GM19438 (cell line): ENCODE measurements at regions not wholly inside any gene's neighbourhood (a gene's known extent, or its start where the extent isn't known, plus 50 kb on each side); places are given as distances from the start of the nearest gene placed in this dataset.

Experiments used
- ATAC-seq: cut with Tn5 transposase; IDR thresholded peaks from one replicate; pipeline ENCODE4 v1.9.1; 2021; ENCODE audit warnings: low read depth; ENCODE audit not compliant: unreplicated experiment

DNA sequence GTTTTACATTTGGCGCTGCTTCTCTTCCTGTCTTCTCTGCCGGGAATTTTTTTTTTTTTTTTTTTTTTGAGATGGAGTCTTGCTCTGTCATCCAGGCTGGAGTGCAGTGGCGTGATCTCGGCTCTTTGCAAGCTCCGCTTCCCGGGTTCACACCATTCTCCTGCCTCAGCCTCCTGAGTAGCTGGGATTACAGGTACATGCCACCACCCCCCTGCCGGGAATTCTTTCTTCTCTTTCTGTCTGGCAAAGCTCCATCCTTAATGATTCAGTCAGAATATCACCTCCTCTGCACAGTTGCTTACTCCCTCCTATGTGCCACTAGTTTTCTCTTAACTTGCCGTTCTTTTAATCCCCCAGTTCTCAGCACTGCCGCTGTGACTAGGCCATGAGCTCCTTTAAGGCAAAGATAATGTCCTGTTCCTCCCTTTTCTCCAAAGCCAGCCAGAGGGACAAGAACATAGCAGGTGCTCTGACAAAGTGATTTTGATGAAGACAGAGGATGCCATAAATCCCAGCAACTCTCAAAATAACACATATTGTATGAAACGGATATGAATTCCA is 112.1 kb upstream of the LRATD1 start:
- no peak for ATAC-seq

DNA sequence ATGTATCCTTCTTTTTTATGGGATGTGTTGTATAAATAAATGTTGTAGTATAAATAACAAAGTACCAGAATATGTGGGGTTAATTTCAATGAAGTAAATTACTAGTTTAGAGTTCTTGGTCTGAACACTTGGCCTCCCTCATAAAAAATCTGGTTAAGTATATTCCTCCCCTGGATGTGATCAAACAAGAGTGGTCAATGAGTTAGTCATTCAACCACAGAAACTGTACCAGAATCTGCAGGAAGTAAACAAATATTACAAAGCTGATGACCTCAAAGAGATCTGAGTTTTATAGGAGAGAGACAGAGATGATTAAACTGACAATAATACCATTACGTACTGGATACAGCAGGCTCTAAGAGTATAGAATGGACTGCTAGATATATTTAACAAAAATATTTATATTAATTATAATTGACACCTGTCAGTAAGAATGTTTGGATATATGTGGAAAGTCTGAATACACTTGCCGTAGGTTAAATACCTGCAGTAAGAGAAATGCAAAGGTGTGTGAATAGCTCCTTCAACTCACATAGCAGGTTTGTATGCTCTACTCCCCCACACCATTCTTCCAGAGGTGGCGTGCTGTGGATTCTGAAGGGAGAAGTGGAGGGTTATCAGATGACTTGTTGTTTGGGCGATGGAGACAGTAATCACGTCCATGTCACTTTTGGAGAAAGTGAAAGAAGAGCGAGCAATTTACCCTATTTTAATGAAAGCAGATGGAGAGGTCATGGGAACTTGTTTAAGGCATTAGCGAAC is 108.3 kb upstream of the LRATD1 start:
- no peak for ATAC-seq

DNA sequence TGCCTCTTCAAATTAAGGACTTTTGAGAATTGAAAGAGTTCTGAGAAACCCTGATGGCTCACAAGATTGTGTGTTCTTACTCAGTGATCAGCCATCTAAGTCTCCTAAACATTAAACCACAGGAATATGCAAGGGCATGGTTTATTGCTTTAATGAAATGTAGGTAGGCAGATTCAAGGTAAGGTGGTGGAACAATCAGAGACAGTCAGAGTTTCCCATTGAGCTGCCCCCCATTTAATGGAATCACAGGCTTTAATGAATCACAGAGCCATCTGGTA is 107.8 kb upstream of the LRATD1 start:
- ATAC-seq, result no peak

DNA sequence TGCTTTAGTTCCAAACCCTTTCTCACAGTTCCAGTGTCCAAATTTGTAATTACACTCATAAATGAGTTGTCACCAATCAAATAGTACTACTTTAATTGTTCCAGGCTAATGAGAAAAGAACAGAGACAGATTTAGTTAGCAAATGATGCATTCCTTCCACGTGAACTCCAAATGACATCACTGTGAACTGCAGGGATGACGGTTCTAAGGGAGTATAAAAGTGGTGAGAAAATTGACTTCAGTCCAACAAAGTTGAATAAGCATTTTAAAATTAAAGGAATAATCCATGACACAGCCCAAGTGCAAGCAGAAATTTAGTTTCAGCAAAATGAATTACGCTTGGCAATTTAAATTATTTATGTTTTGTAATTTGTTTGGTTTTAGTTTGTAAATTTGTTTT is 102.0 kb upstream of the LRATD1 start:
- no peak for ATAC-seq

DNA sequence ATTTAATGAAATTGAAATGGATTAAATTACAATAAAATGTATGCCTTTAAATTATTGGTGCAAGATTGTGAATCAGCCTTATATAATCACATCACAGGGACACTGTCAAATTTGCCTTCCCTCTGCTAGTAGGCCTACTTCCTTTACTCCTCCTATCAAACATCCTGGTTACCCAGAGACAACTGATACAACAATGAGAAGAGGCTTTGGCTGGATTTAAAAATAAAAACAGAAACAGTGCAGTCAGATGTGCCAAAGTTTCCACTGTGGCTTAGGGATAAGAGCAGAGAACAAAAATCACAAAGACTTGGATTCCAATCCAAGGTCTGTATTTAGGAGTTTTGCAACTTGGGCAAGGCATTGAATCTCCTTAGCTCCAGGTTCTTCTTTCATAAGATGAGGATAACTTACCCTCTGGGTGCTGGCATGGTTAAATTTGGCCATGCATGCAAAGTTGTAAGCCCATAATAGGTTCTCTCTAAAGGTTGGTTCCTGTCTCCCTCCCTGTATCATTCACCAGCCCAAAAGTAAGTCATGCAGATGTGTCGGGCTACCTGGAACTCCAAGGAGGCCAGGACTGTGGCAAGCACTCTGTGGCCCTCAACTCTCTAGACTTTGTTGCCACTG is 99.3 kb upstream of the LRATD1 start:
- ATAC-seq, result no peak

DNA sequence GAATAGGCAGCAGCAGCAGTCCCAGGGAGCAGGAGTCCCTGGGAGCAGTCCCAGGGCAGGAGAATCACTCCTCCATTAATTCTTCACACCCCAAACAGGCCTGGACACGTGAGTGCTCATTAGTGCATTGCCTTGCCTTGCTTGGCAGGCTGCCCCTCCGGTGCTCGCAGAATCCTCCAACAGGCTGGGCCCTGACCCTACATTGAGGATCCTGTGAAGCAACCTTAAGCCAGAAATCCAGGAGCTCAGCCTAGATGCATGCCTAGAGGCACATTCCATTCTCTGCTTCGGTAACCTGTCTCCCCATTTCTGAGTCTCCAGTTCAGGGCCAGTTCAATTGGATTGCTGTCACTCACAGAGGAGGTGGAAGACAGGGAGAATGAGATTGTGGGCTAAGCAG is 97.4 kb upstream of the LRATD1 start:
- ATAC-seq, result no peak

DNA sequence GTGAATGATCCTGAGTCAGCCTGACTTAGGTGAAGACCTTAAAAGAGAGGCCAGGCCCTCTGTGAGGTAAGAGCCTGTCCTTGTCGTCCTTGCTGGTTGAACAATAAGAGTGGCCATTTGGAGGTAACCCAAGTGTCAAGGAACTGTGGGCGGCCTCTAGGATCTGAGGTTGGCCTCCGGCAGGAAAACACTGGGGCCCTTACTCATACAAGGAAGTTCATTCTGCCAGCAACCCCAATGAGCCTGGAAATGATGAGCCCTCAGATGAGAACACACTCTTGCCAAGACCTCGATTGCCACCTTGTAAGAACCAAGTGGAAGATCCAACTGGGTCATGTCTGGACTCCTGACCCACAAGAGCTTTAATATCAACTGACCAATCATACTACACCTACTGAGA is 95.5 kb upstream of the LRATD1 start:
- ATAC-seq, result no peak

DNA sequence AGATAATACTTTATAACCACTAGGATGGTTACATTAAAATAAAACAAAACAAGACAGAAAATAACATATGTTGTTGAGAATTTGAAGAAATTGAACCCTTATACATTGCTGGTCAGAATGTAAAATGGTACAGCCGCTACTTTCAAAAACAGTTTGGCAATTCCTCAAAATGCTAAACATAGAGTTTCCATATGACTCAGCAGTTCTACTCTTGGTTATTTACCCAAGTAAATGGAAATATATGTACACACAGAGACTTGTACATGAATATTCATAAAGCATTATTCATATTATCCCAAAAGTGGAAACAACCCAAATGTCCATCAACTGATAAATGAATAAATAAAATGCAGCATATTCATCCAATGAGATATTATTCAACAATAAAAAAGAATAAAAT is 92.5 kb upstream of the LRATD1 start:
- ATAC-seq, result no peak

DNA sequence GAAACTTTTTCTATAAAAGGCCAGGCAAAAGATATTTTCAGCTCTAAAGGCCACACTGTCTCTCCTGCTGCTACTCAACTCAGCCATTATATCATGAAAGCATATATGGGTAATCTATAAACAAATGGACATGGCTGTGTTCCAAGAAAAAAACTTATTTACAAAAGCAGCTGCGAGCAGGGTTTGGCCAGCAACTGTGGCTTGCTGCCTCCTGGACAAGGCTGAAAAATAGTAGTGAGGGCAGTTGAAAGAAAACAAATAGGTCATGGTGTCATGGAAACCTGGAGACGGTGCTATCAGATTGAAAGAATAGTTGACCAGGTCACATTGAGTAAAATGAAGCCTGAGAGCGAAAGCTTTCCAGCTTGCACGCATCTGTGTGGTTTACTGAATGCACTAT is 89.2 kb upstream of the LRATD1 start:
- no peak for ATAC-seq

DNA sequence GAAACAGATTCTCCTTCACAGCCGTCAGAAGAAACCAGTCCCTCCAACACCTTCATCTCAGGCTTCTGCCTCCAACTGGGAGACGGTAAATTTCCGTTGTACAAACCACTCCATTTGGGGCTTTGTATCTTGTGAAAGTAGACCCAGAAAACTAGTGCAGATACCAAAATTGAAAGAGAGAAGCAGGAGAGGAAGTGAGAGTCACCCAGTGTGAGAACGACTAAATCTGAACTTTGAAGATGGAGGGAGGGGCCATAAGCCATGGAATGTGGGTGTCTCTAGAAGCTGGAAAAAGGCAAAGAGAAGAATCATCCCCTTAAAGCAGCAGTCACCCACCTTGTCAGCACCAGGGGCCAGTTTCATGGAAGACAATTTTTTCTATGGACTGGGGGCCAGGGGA is 88.3 kb upstream of the LRATD1 start:
- ATAC-seq, result no peak

DNA sequence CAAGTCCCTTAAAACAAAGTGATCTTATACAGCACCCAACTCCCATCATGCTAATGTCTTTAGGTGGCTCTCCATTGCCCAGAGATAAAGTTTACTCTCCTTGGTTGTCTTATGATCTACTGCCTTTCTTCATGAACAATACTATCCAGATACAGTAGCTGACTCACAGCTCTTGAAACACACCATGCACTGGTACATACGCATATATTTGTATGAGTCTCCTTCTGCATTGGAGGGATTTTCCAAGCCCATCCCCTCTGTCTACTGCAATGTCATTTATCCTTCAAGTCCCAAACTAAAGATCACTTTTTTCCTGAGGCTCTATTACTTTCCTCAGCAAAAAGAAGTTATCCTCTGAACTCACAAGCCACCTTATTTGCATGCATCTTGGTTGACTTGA is 84.7 kb upstream of the LRATD1 start:
- ATAC-seq, result no peak

DNA sequence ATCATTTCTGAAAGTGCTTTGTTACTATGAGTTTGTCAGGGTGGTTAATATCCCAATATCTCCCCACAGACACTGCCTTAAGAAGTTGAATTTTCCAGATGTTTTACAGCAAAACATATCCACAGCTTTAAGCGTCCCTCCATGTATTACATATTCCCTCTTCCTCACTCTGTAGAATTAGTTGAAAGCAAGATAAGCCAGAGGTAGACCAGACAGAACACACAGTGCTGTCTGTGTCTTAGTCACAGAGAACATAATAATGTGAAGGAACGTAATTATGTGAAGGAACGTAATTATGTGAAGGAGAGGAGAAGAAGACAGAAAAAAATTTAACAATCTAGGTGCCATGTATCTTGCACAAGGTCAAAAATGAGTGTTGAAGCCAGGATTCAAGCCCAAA is 81.9 kb upstream of the LRATD1 start:
- ATAC-seq, result no peak

DNA sequence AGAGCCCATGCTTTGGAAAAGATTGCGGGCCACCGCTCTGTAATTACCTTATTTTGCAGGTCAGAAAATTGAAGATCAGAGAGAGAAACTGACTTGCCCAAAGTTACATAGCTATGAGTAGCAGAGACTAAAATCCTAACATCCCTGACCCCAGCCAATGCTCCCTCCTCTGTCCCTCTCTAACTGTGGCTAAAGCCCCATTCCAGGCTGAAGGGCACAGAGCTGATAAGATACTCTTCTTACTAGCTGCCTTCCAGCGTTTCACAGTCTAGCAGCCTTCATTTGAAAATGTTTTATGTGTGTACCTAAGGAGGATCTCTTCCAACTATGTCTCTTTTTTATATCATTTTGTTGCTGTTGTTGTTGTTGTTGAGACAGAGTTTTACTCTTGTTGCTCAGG is 81.4 kb upstream of the LRATD1 start:
- ATAC-seq, result no peak

DNA sequence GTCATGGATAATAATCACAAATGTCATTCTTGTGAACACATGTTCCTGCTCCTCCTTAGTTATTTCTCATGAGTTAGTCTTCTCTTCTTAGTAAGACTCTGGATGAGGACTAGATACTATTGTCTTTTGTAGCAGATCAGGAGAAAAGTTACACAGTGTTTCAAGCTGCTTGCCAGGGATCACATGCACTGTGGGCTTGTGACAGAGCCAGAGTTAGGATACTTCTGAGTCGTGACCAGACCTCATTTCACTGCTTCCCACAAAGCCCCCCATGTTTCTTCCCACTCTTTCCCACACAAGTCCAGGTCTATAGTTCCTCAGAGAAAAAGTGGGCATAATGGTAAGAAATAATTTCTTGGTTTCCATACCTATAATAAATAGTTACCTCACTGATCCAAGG is 80.2 kb upstream of the LRATD1 start:
- ATAC-seq, result no peak

DNA sequence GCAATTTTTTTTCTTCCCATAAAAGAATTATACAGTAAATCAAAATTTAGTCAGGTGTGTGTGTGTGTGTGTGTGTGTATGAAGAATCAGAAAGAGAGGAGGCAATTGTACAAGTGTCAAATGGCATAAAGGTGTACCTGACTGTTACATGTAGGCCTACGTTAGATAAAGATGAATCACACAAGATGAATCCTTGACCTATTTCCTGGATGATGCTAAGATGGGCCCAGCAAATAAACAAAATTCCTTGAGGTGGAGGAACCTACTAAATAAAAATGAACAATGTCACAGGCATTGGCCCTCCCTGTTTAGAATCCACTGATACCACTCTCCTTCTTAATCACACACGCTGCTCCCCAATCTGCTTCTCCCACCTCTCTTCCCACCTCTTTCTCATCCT is 79.7 kb upstream of the LRATD1 start:
- no peak for ATAC-seq

DNA sequence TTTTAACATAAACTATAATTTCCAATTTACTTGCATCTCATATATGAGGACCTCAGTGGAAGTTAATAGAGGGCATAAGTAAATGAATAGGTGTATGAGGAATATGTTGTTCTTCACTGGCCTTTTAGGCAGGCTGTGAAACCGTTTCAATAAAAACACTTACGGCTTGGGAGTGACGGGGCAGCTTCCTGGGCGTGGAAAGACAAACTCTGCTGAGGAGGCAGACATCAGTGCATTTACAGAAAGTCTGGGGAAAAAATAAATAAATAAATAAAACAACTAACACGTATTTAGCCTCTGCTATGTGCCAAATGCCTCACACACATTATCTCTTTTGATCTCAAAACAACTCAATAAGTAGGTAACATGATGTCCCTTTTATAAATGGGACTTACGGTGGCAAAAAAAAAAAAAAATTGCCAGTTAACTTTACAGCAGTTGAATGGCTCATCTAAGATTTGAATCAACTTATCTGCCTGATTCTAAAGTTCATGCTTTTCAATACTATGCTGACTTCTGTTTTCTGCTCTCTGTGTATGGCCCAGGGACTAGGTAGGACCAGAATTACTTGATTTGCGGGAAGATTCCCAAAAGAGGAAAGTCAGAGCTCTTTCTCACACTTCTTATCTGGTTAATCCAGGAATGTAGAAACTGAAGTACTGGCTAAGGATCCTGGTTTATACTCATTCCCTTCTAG is 77.5 kb upstream of the LRATD1 start:
- ATAC-seq, result no peak

DNA sequence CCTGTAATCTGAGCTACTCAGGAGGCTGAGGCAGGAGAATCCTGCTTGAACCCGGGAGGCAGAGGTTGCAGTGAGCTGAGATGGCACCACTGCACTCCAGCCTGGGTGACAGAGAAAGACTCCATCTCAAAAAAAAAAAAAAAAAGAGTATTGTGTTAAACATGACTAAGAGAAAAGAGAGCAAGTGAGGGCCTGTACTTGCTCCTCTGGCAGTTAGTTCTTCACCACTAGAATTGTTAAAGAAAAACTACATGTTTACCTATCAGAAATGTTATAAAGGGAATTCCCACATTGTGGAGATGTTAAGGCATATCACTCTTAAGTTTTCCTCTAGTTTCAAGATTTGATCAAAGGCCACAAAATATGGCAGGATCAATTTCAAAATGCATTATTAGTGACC is 75.4 kb upstream of the LRATD1 start:
- no peak for ATAC-seq

DNA sequence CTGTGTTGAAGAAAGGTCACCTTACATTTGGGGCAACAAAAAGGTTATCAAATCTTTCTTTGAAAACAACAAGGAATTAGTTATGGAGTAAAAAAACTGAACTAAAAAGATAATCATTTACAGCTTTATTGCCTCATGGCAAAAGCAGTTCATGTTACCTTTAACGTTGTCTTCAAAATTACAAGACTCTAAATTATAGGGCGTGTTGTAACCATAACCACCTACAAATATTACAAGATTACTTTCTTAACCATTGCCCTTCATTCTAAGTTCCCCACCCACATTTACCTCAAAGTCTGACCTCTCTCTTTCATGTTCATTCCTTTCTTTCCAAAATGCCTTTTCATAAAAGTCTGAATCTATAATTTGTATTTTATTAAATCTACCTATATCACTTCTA is 74.6 kb upstream of the LRATD1 start:
- no peak for ATAC-seq

DNA sequence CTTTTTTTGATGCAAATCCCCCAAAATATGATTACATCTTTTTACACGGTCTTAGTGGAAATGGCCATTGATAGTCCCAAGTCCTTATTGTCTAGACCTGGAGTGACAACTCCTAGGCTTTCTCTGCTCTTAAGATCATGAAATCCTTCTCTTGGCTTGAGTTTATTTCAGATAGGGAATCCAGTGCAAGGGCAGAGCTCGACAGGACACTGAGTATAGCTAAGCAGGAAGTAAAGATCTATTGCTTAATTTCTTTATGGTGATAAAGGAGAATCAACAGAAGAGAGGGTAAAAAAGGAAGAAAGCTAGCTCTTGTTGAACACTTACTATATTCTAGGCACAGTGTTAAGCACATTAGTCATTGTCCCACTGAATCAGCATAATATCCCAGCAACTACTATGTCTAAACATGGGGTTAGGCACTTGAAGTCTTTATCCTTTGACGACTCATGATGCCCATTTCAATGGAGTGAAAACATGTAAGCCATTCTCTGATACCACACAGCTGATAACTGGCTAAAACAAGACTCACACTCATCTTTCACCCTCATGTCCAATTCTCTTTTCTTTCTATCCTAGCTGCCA is 74.1 kb upstream of the LRATD1 start:
- no peak for ATAC-seq

DNA sequence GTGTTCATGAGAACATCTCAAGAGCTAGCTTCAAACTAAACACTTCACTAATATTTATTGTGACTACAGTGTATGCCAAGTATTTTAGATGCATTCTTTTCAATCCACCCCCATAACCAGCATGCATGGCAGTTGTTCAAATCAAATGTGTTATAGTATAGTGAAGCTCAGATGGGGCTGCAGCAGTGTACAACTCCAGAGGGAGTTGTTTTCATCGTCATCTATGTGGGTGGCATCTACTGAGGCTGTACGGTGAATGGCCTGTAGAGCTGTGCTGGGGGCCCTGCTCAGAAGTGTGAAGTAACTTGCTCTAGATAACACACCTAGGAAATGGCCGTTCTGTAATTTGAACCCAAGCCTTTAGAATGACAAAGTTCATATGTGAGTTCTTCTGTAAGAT is 71.8 kb upstream of the LRATD1 start:
- ATAC-seq, result no peak

DNA sequence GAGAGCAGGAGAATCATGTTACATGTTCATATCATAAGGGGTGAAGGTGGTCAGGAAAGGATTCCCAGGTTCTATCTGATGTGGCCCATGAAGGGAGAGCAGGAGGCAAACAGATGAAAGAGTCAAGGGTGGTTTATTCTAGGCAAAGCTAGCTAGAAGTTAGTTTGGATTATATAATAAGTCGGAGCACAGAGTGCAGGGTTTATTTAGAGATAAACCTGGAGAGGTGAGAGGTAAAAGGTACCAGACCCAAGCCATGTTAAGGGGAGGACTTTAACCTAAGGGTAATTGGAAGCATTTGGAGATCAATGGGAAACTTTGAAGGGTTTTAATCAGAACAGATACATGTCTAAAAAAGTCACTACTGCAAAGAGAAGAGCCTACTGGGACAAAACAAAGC is 69.2 kb upstream of the LRATD1 start:
- ATAC-seq, result no peak

DNA sequence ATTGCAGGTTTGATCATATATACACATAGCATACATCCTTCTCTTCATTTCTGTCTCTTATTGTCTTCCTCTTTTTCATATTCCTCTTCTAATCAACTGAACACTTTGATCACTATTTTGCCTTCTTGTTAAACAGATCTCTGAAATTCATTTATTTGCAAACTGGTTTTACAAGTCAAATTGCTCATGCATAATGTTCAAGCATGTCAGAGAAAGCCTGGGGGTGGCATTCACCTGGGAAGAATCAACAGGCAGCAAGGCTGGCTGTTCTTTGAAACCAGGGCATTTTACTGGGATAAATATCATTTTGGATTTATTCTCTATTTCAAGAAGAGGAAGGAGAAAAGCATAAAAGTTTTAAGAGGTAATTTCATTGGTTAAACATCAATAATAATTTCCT is 66.9 kb upstream of the LRATD1 start:
- no peak for ATAC-seq
